Subcutaneous abdominal adipose tissue (tissue), 5 donors: ENCODE measurements at regions not wholly inside any gene's neighbourhood (a gene's known extent, or its start where the extent isn't known, plus 50 kb on each side); places are given as distances from the start of the nearest gene placed in this dataset.

Experiments used
- H3K27ac ChIP-seq: one replicate; pipeline ENCODE4 v1.7.0; 2013; ENCODE audit warnings: low read depth, mild to moderate bottlenecking, inconsistent platforms, low read length, moderate library complexity
- H3K27me3 ChIP-seq, 5 donors: one replicate each; pipeline ENCODE4 v1.7.0; 2013; ENCODE audit warnings: low read length in 5 of 5, inconsistent platforms in 1 of 5; ENCODE audit not compliant: control insufficient read depth in 5 of 5, insufficient read depth in 4 of 5
- H3K36me3 ChIP-seq, 5 donors: one replicate each; pipeline ENCODE4 v1.7.0; 2013; ENCODE audit warnings: low read length in 5 of 5; ENCODE audit not compliant: control insufficient read depth in 5 of 5, insufficient read depth in 5 of 5
- H3K4me1 ChIP-seq, 5 donors: one replicate each; pipeline ENCODE4 v1.7.0; 2013; ENCODE audit warnings: low read length in 5 of 5, mild to moderate bottlenecking in 3 of 5, moderate library complexity in 1 of 5; ENCODE audit not compliant: control insufficient read depth in 5 of 5, insufficient read depth in 5 of 5
- H3K4me3 ChIP-seq, 5 donors: one replicate each; pipeline ENCODE4 v1.7.0; 2013; ENCODE audit warnings: low read length in 5 of 5, low read depth in 1 of 5
- H3K9ac ChIP-seq, 5 donors: one replicate each; pipeline ENCODE4 v1.7.0; 2013; ENCODE audit warnings: low read length in 5 of 5, mild to moderate bottlenecking in 4 of 5, moderate library complexity in 3 of 5
- H3K9me3 ChIP-seq, 5 donors: one replicate each; pipeline ENCODE4 v1.7.0; 2013; ENCODE audit warnings: low read length in 5 of 5; ENCODE audit not compliant: control insufficient read depth in 5 of 5
- donor health status: healthy.
- donor health status: healthy.
- donor health status: healthy.
- donor health status: healthy.
- donor health status: healthy.

- Histone ChIP-seq H3K36me3 (no peaks in the 10 kb centered on the region), H3K27me3 (peaks cover 5 to 15% (median 12%) of the 10 kb centered on the region in 5 donors), H3K4me1 (no peaks in the 10 kb centered on the region), H3K9ac (no peak overlapping the region), H3K9me3 (no peaks in the 10 kb centered on the region), H3K4me3 (no peak overlapping the region), H3K27ac (no peak overlapping the region)
Observed at GRCh38 chr12:125299840-125300239, 234.6 kb downstream of the AACS start.

GRCh38 chr12:125300249-125300648, 235.0 kb downstream of the AACS start:
- no peak overlapping the region for H3K4me3 ChIP-seq
- no peak overlapping the region for H3K9ac ChIP-seq
- H3K36me3 ChIP-seq = no peaks in the 10 kb centered on the region
- H3K4me1 ChIP-seq = no peaks in the 10 kb centered on the region
- H3K27ac ChIP-seq = no peak overlapping the region
- peaks cover 5 to 15% (median 11%) of the 10 kb centered on the region in 5 donors for H3K27me3 ChIP-seq
- no peaks in the 10 kb centered on the region for H3K9me3 ChIP-seq

GRCh38 chr12:125303337-125303736, 238.1 kb downstream of the AACS start:
- Histone ChIP-seq H3K9me3 (no peaks in the 10 kb centered on the region), H3K36me3 (no peaks in the 10 kb centered on the region), H3K27ac (no peak overlapping the region), H3K4me1 (no peaks in the 10 kb centered on the region), H3K9ac (no peak overlapping the region), H3K4me3 (no peak overlapping the region), H3K27me3 (peaks cover 0 to 7% (median 0%) of the 10 kb centered on the region in 5 donors)

- Histone ChIP-seq H3K27ac (no peak overlapping the region), H3K4me3 (no peak overlapping the region), H3K36me3 (no peaks in the 10 kb centered on the region), H3K9me3 (peaks cover 0 to 3% (median 0%) of the 10 kb centered on the region in 5 donors), H3K9ac (no peak overlapping the region), H3K27me3 (peaks cover 0 to 7% (median 0%) of the 10 kb centered on the region in 5 donors), H3K4me1 (no peaks in the 10 kb centered on the region)
Observed at GRCh38 chr12:125304029-125304428, 238.8 kb downstream of the AACS start.

- H3K27ac ChIP-seq = no peak overlapping the region
- H3K4me3 ChIP-seq = no peak overlapping the region
- peaks cover 0 to 8% (median 0%) of the 10 kb centered on the region in 5 donors for H3K27me3 ChIP-seq
- peaks cover 0 to 4% (median 0%) of the 10 kb centered on the region in 5 donors for H3K9me3 ChIP-seq
- H3K36me3 ChIP-seq = no peaks in the 10 kb centered on the region
- no peak overlapping the region for H3K9ac ChIP-seq
- no peaks in the 10 kb centered on the region for H3K4me1 ChIP-seq
Observed at GRCh38 chr12:125305231-125305630, 240.0 kb downstream of the AACS start.

- no peak overlapping the region for H3K27ac ChIP-seq
- H3K9me3 ChIP-seq = peaks cover 0 to 4% (median 0%) of the 10 kb centered on the region in 5 donors
- no peak overlapping the region for H3K9ac ChIP-seq
- peaks cover 3 to 24% (median 10%) of the 10 kb centered on the region in 5 donors for H3K27me3 ChIP-seq
- no peaks in the 10 kb centered on the region for H3K4me1 ChIP-seq
- H3K4me3 ChIP-seq = no peak overlapping the region
- H3K36me3 ChIP-seq = no peaks in the 10 kb centered on the region
Observed at GRCh38 chr12:125310461-125310860, 245.2 kb downstream of the AACS start.

GRCh38 chr12:125311050-125311449, 245.8 kb downstream of the AACS start:
- Histone ChIP-seq H3K27me3 (peaks cover 3 to 25% (median 15%) of the 10 kb centered on the region in 5 donors), H3K9me3 (peaks cover 0 to 4% (median 0%) of the 10 kb centered on the region in 5 donors), H3K4me1 (no peaks in the 10 kb centered on the region), H3K36me3 (no peaks in the 10 kb centered on the region), H3K27ac (no peak overlapping the region), H3K4me3 (no peak overlapping the region), H3K9ac (no peak overlapping the region)

- H3K9ac ChIP-seq = no peak overlapping the region
- no peaks in the 10 kb centered on the region for H3K36me3 ChIP-seq
- H3K4me1 ChIP-seq = no peaks in the 10 kb centered on the region
- H3K27ac ChIP-seq = no peak overlapping the region
- no peak overlapping the region for H3K4me3 ChIP-seq
- H3K27me3 ChIP-seq = peaks cover 3 to 34% (median 15%) of the 10 kb centered on the region in 5 donors
- peaks cover 0 to 4% (median 0%) of the 10 kb centered on the region in 5 donors for H3K9me3 ChIP-seq
Observed at GRCh38 chr12:125312471-125312870, 247.2 kb downstream of the AACS start.

GRCh38 chr12:125314051-125314755, 249.0 kb downstream of the AACS start:
- H3K4me3 ChIP-seq = no peak overlapping the region
- no peaks in the 10 kb centered on the region for H3K36me3 ChIP-seq
- H3K27me3 ChIP-seq = peaks cover 3 to 34% (median 15%) of the 10 kb centered on the region in 5 donors
- H3K9ac ChIP-seq = no peak overlapping the region
- no peak overlapping the region for H3K27ac ChIP-seq
- no peaks in the 10 kb centered on the region for H3K4me1 ChIP-seq
- peaks cover 0 to 4% (median 0%) of the 10 kb centered on the region in 5 donors for H3K9me3 ChIP-seq

- no peak overlapping the region for H3K27ac ChIP-seq
- H3K36me3 ChIP-seq = no peaks in the 10 kb centered on the region
- H3K4me1 ChIP-seq = no peaks in the 10 kb centered on the region
- no peak overlapping the region for H3K4me3 ChIP-seq
- H3K9me3 ChIP-seq = no peaks in the 10 kb centered on the region
- peaks cover 3 to 30% (median 16%) of the 10 kb centered on the region in 5 donors for H3K27me3 ChIP-seq
- no peak overlapping the region for H3K9ac ChIP-seq
Observed at GRCh38 chr12:125315771-125316170, 250.5 kb downstream of the AACS start.
